Testis (tissue), 2 donors: ENCODE measurements at regions not wholly inside any gene's neighbourhood (a gene's known extent, or its start where the extent isn't known, plus 50 kb on each side); places are given as distances from the start of the nearest gene placed in this dataset.

Experiments used
- DNase-seq: peaks from one replicate; pipeline ENCODE4 v3.0.0-alpha.2; 2019
- H3K27ac ChIP-seq, 2 donors: fragments of 200-600 bp; sonication (generic); one replicate each; pipeline ENCODE4 v1.5.1; 2019
- H3K27me3 ChIP-seq: fragments of 200-600 bp; sonication (generic); one replicate; pipeline ENCODE4 v1.5.1; 2019
- H3K36me3 ChIP-seq: fragments of 200-600 bp; sonication (generic); one replicate; pipeline ENCODE4 v1.5.1; 2017; ENCODE audit warnings: low read depth; ENCODE audit errors: missing control alignments
- H3K4me1 ChIP-seq: fragments of 200-600 bp; sonication (generic); one replicate; pipeline ENCODE4 v1.5.1; 2019
- H3K4me3 ChIP-seq, 2 donors: fragments of 200-600 bp; sonication (generic); one replicate each; pipeline ENCODE4 v1.5.1; 2017 to 2019
- H3K9me3 ChIP-seq: fragments of 200-600 bp; sonication (generic); one replicate; pipeline ENCODE4 v1.5.1; 2017
- CTCF ChIP-seq, 3 experiments: fragments of 450-650 bp in 2 of 3; fragments of 200-600 bp in 1 of 3; sonication (generic) in 1 of 3; IDR thresholded peaks; one replicate each; pipeline ENCODE4 v1.5.1; 2016 to 2019; ENCODE audit warnings: antibody characterized with exemption in 3 of 3, mild to moderate bottlenecking in 2 of 3, moderate library complexity in 1 of 3
- POLR2A ChIP-seq: fragments of 450-650 bp; IDR thresholded peaks from one replicate; pipeline ENCODE4 v1.6.1; 2017; ENCODE audit warnings: antibody characterized with exemption, mild to moderate bottlenecking, moderate library complexity
- WGBS, 2 donors: methylation state at CpG; one replicate each; pipeline ENCODE4 v1.1.5; 2018; 5-methylcytosine and 5-hydroxymethylcytosine counted together
- intact Hi-C: fragments of 100-400 bp; cut with DNase I; formaldehyde crosslinking; loops from one replicate; pipeline ENCODE4 v1.15.1; 2023; ENCODE audit warnings: low total_unique reads

- H3K27ac ChIP-seq: no peak overlapping the region
- DNase-seq: no peak
- no peaks in the 10 kb centered on the region for H3K36me3 ChIP-seq
- no peaks in the 10 kb centered on the region for H3K4me1 ChIP-seq
- 68 to 86% methylated on average over 3 of the region's 3 CpGs for WGBS, 2 donors
- no peaks in the 10 kb centered on the region for H3K27me3 ChIP-seq
- TF ChIP-seq POLR2A (no peak), CTCF (IDR thresholded peaks at IDR 0.05) (no peak)
- H3K9me3 ChIP-seq: no peaks in the 10 kb centered on the region
- H3K4me3 ChIP-seq: no peak overlapping the region
- intact Hi-C loops: no loop called here
These were observed 436.8 kb upstream of the PCDH7 start for GRCh38 chr4:30283336-30283735.

- Histone ChIP-seq H3K4me1 (no peaks in the 10 kb centered on the region), H3K27me3 (no peaks in the 10 kb centered on the region), H3K27ac (no peak overlapping the region), H3K4me3 (no peak overlapping the region), H3K36me3 (no peaks in the 10 kb centered on the region), H3K9me3 (no peaks in the 10 kb centered on the region)
- no peak for DNase-seq
- TF ChIP-seq POLR2A (no peak), CTCF (IDR thresholded peaks at IDR 0.05) (no peak)
- intact Hi-C loops: no loop called here
- 73 to 90% methylated on average over 2 to 3 of the region's 3 CpGs for WGBS, 2 donors
These were observed 425.9 kb upstream of the PCDH7 start for GRCh38 chr4:30294295-30294694.

GRCh38 chr4:30295652-30296051, 424.5 kb upstream of the PCDH7 start:
- Histone ChIP-seq H3K9me3 (no peaks in the 10 kb centered on the region), H3K27ac (no peak overlapping the region), H3K27me3 (no peaks in the 10 kb centered on the region), H3K4me3 (no peak overlapping the region), H3K36me3 (no peaks in the 10 kb centered on the region), H3K4me1 (no peaks in the 10 kb centered on the region)
- DNase-seq: no peak
- whole genome bisulfite sequencing, 2 donors: 61 to 65% methylated on average over 5 of the region's 5 CpGs
- TF ChIP-seq CTCF (IDR thresholded peaks at IDR 0.05) (no peak), POLR2A (no peak)
- intact Hi-C loops: no loop called here

GRCh38 chr4:30314001-30314400, 406.2 kb upstream of the PCDH7 start:
- Histone ChIP-seq H3K27me3 (no peaks in the 10 kb centered on the region), H3K27ac (no peak overlapping the region), H3K4me3 (no peak overlapping the region), H3K9me3 (no peaks in the 10 kb centered on the region), H3K36me3 (no peaks in the 10 kb centered on the region), H3K4me1 (no peaks in the 10 kb centered on the region)
- TF ChIP-seq POLR2A (no peak), CTCF (IDR thresholded peaks at IDR 0.05) (no peak)
- no peak for DNase-seq
- intact Hi-C loops: no loop called here

GRCh38 chr4:30330894-30331652, 389.1 kb upstream of the PCDH7 start:
- Histone ChIP-seq H3K27me3 (no peaks in the 10 kb centered on the region), H3K4me3 (no peak overlapping the region), H3K27ac (no peak overlapping the region), H3K4me1 (no peaks in the 10 kb centered on the region), H3K36me3 (no peaks in the 10 kb centered on the region), H3K9me3 (no peaks in the 10 kb centered on the region)
- intact Hi-C loops: no loop called here
- no peak for DNase-seq
- TF ChIP-seq POLR2A: no peak
- no peak for TF ChIP-seq CTCF (IDR thresholded peaks at IDR 0.05)
- WGBS, 2 donors: 97 to 100% methylated on average over 4 to 6 of the region's 6 CpGs
